ENCODE measurements at regions not wholly inside any gene's neighbourhood (a gene's known extent, or its start where the extent isn't known, plus 50 kb on each side); places are given as distances from the start of the nearest gene placed in this dataset.

GRCh38 chr7:40921589-40922315 is 781.1 kb downstream of the INHBA start:
- FAIRE-seq, result no peak
- DNase-seq (ENCODE audit: insufficient read length, low spot score), result no peak
- no peak for TF ChIP-seq POLR2A (IDR thresholded peaks at IDR 0.05; ENCODE audit: low read depth, low read length)

- FAIRE-seq, result peak; percentile 45
- peak; percentile 19 for DNase-seq (ENCODE audit: insufficient read length, low spot score)
Measured at GRCh38 chr7:40918701-40919271, 784.0 kb downstream of the SUGCT start.

GRCh38 chr7:40916813-40917212 is 782.0 kb downstream of the SUGCT start:
- DNase-seq (ENCODE audit: insufficient read length, low spot score) (no peak), FAIRE-seq (no peak)
- no peak for TF ChIP-seq POLR2A (IDR thresholded peaks at IDR 0.05; ENCODE audit: low read depth, low read length)

More at GRCh38 chr7:40918701-40919271, 784.0 kb downstream of the SUGCT start:
- no peak for TF ChIP-seq POLR2A (IDR thresholded peaks at IDR 0.05; ENCODE audit: low read depth, low read length)

- no peak for TF ChIP-seq POLR2A (IDR thresholded peaks at IDR 0.05; ENCODE audit: low read depth, low read length)
- FAIRE-seq, result no peak
- no peak for DNase-seq (ENCODE audit: insufficient read length, low spot score)
Measured at GRCh38 chr7:40915071-40915470, 780.3 kb downstream of the SUGCT start.

Measured in H54 (cell line).